Stomach (tissue), 8 donors: ENCODE measurements at regions not wholly inside any gene's neighbourhood (a gene's known extent, or its start where the extent isn't known, plus 50 kb on each side); places are given as distances from the start of the nearest gene placed in this dataset.

Experiments
- DNase-seq, 2 donors: peaks; one replicate each; pipeline versions ENCODE4 v3.0.0 to v3.0.0-alpha.2; 2013 to 2019
- H3K27ac ChIP-seq, 5 donors: fragments of 200-600 bp in 4 of 5; sonication (generic) in 4 of 5; one replicate each; pipeline ENCODE4 v1.5.1; 2013 to 2019; ENCODE audit warnings: mild to moderate bottlenecking in 1 of 5, moderate library complexity in 1 of 5
- H3K27me3 ChIP-seq, 3 donors: fragments of 200-600 bp; sonication (generic); one replicate each; pipeline ENCODE4 v1.5.1; 2017 to 2019; ENCODE audit warnings: mixed run types in 1 of 3
- H3K36me3 ChIP-seq, 4 donors: fragments of 200-600 bp; sonication (generic); 1 replicate in 3 of 4; 2 replicates in 1 of 4; pipeline ENCODE4 v1.5.1; 2016 to 2019
- H3K4me1 ChIP-seq, 4 donors: fragments of 200-600 bp; sonication (generic); one replicate each; pipeline ENCODE4 v1.5.1; 2016 to 2019
- H3K4me3 ChIP-seq, 4 donors: fragments of 200-600 bp; sonication (generic) in 3 of 4; one replicate each; pipeline ENCODE4 v1.5.1; 2016 to 2019; ENCODE audit warnings: mild to moderate bottlenecking in 1 of 4
- H3K9me3 ChIP-seq, 4 donors: fragments of 200-600 bp; sonication (generic); one replicate each; pipeline ENCODE4 v1.5.1; 2016 to 2019
- CTCF ChIP-seq, 7 experiments: fragments of 450-650 bp in 4 of 7; fragments of 200-600 bp in 3 of 7; sonication (generic) in 3 of 7; IDR thresholded peaks; one replicate each; pipeline ENCODE4 v1.5.1; 2016 to 2019; ENCODE audit warnings: antibody characterized with exemption in 7 of 7, control low read depth in 2 of 7, mild to moderate bottlenecking in 1 of 7
- EP300 ChIP-seq: sonication (generic); formaldehyde crosslinking; IDR thresholded peaks from one replicate; pipeline ENCODE4 v1.6.1; 2017; ENCODE audit warnings: antibody characterized with exemption
- POLR2A ChIP-seq, 4 donors: fragments of 450-650 bp; IDR thresholded peaks; one replicate each; pipeline ENCODE4 v1.6.1; 2016; ENCODE audit warnings: antibody characterized with exemption in 4 of 4, control low read depth in 2 of 4, mild to moderate bottlenecking in 1 of 4, moderate library complexity in 1 of 4
- POLR2AphosphoS5 ChIP-seq, 3 donors: sonication (generic); formaldehyde crosslinking; IDR thresholded peaks; one replicate each; pipeline ENCODE4 v1.6.1; 2016; ENCODE audit warnings: antibody characterized with exemption in 3 of 3
- WGBS, 5 donors: extraction: QIAGEN DNeasy Blood & Tissue Kit in 3 of 5; methylation state at CpG; one replicate each; pipeline versions ENCODE4 v1.1.5 to v1.1.7; 2013 to 2018; 5-methylcytosine and 5-hydroxymethylcytosine counted together
- intact Hi-C: fragments of 100-400 bp; cut with DNase I; formaldehyde crosslinking; loops from one replicate; pipeline ENCODE4 v1.15.1; 2023; ENCODE audit warnings: low total_unique reads
- donor health status: healthy with polysubstance abuse.
- donor health status: Bipolar disorder and iron deficiency.
- donor health status: healthy.

DNA sequence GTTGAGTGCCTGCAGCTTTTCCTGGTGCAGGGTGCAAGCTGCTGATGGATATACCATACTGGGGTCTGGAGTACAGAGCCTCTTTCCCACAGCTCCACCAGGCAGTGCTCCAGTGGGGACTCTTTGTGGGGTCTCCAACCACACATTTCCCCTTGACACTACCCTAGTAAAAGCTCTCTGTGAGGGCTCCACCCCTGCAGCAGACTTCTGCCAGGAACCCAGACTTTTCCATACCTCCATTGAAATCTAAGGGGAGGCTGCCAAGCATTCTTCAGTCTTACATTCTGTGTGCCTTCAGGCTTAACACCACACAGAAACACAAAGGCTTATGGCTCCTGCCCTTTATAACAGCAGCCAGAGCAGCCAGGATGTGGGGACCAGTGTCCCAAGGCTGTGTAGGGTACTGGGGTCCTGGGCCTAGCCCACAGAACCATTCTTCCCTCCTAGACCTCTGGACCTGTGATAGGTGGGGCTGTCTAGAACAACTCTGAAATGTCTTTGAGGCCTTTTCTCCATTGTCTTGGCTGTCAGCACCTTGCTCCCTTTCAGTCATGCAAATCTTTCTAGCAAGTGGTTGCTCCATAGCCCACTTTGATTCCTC is 65.7 kb downstream of the TBXT start:
- no peak for DNase-seq
- no peak for TF ChIP-seq CTCF (IDR thresholded peaks at IDR 0.05)
- TF ChIP-seq POLR2AphosphoS5 (IDR thresholded peaks at IDR 0.05): no peak
- TF ChIP-seq EP300: no peak
- no peak for TF ChIP-seq POLR2A (IDR thresholded peaks at IDR 0.05)
- Histone ChIP-seq H3K4me1 (peaks cover 0 to 11% (median 5%) of the 10 kb centered on the region in 4 donors), H3K27me3 (no peaks in the 10 kb centered on the region), H3K9me3 (peaks cover 9 to 16% (median 13%) of the 10 kb centered on the region in 4 donors), H3K4me3 (no peak overlapping the region), H3K27ac (no peak overlapping the region), H3K36me3 (no peaks in the 10 kb centered on the region)
- intact Hi-C loops: no loop called here

GRCh38 chr6:166097914-166098522 is 69.6 kb downstream of the TBXT start:
- no peaks in the 10 kb centered on the region for H3K27me3 ChIP-seq
- peaks cover 0 to 10% (median 5%) of the 10 kb centered on the region in 4 donors for H3K4me1 ChIP-seq
- peak; percentile 71 to 88 for DNase-seq
- peak overlapping the region; percentile 30 to 42 (median 38) for H3K4me3 ChIP-seq
- peaks cover 9 to 16% (median 13%) of the 10 kb centered on the region in 4 donors for H3K9me3 ChIP-seq
- 34 to 38% (median 38%) methylated on average over 19 of the region's 19 CpGs for WGBS, 5 donors
- H3K27ac ChIP-seq: no peak overlapping the region
- TF ChIP-seq EP300 (no peak), POLR2AphosphoS5 (IDR thresholded peaks at IDR 0.05) (no peak), POLR2A (IDR thresholded peaks at IDR 0.05) (no peak), CTCF (IDR thresholded peaks at IDR 0.05) (peak in 5 of 7 experiments; percentile 57 to 94 (median 84))
- no peaks in the 10 kb centered on the region for H3K36me3 ChIP-seq
- intact Hi-C loops: no loop called here

- Histone ChIP-seq H3K27me3 (no peaks in the 10 kb centered on the region), H3K9me3 (no peaks in the 10 kb centered on the region), H3K36me3 (no peaks in the 10 kb centered on the region), H3K4me3 (no peak overlapping the region), H3K27ac (no peak overlapping the region), H3K4me1 (no peaks in the 10 kb centered on the region)
- no peak for DNase-seq
- no peak for TF ChIP-seq POLR2AphosphoS5 (IDR thresholded peaks at IDR 0.05)
- TF ChIP-seq CTCF (IDR thresholded peaks at IDR 0.05): no peak
- no peak for TF ChIP-seq POLR2A (IDR thresholded peaks at IDR 0.05)
- TF ChIP-seq EP300: no peak
- WGBS, 5 donors: 76 to 91% (median 86%) methylated on average over 5 of the region's 5 CpGs
- intact Hi-C loops: no loop called here
These were observed 79.8 kb downstream of the TBXT start for GRCh38 chr6:166087852-166088251.

GRCh38 chr6:166087246-166087645 is 80.4 kb downstream of the TBXT start:
- Histone ChIP-seq H3K27me3 (no peaks in the 10 kb centered on the region), H3K9me3 (no peaks in the 10 kb centered on the region), H3K27ac (no peak overlapping the region), H3K36me3 (no peaks in the 10 kb centered on the region), H3K4me3 (no peak overlapping the region), H3K4me1 (no peaks in the 10 kb centered on the region)
- DNase-seq: no peak
- intact Hi-C loops: no loop called here
- TF ChIP-seq POLR2AphosphoS5 (IDR thresholded peaks at IDR 0.05) (no peak), EP300 (no peak), POLR2A (IDR thresholded peaks at IDR 0.05) (no peak), CTCF (IDR thresholded peaks at IDR 0.05) (no peak)
- 54 to 81% (median 72%) methylated on average over 7 of the region's 7 CpGs for WGBS, 5 donors
